ENCODE measurements at regions not wholly inside any gene's neighbourhood (a gene's known extent, or its start where the extent isn't known, plus 50 kb on each side); places are given as distances from the start of the nearest gene placed in this dataset.

- H3K4me1 ChIP-seq (ENCODE audit: control insufficient read depth, insufficient read depth, low read length), result peaks cover 56% of the 10 kb centered on the region
- no peak overlapping the region for H3K4me3 ChIP-seq (ENCODE audit: low read depth, low read length)
- no peak overlapping the region for H3K27ac ChIP-seq (ENCODE audit: low read depth, low read length)
- H3K9ac ChIP-seq (ENCODE audit: low read depth, low read length), result no peak overlapping the region
- no peaks in the 10 kb centered on the region for H3K36me3 ChIP-seq (ENCODE audit: control insufficient read depth, insufficient read depth, low read length)
- H3K27me3 ChIP-seq (ENCODE audit: control insufficient read depth, insufficient read depth, low read length), result no peaks in the 10 kb centered on the region
- H3K9me3 ChIP-seq (ENCODE audit: control insufficient read depth, insufficient read depth, low read length), result no peaks in the 10 kb centered on the region
These were observed 243.0 kb downstream of the CTTN start for GRCh38 chr11:70641369-70641768.

- Histone ChIP-seq H3K4me3 (ENCODE audit: low read depth, low read length) (no peak overlapping the region), H3K4me1 (ENCODE audit: control insufficient read depth, insufficient read depth, low read length) (peaks cover 57% of the 10 kb centered on the region), H3K9ac (ENCODE audit: low read depth, low read length) (no peak overlapping the region), H3K27ac (ENCODE audit: low read depth, low read length) (no peak overlapping the region), H3K9me3 (ENCODE audit: control insufficient read depth, insufficient read depth, low read length) (no peaks in the 10 kb centered on the region), H3K27me3 (ENCODE audit: control insufficient read depth, insufficient read depth, low read length) (no peaks in the 10 kb centered on the region), H3K36me3 (ENCODE audit: control insufficient read depth, insufficient read depth, low read length) (no peaks in the 10 kb centered on the region)
These were observed 243.9 kb downstream of the CTTN start for GRCh38 chr11:70642266-70642665.

GRCh38 chr11:70643642-70644041 lies 245.3 kb downstream of the CTTN start:
- no peak overlapping the region; the same call in 1 of the 2 replicates for H3K9ac ChIP-seq (ENCODE audit: low read depth, low read length)
- no peak overlapping the region for H3K27ac ChIP-seq (ENCODE audit: low read depth, low read length)
- H3K4me1 ChIP-seq (ENCODE audit: control insufficient read depth, insufficient read depth, low read length), result peaks cover 61% of the 10 kb centered on the region
- no peak overlapping the region for H3K4me3 ChIP-seq (ENCODE audit: low read depth, low read length)
- H3K27me3 ChIP-seq (ENCODE audit: control insufficient read depth, insufficient read depth, low read length), result no peaks in the 10 kb centered on the region
- H3K36me3 ChIP-seq (ENCODE audit: control insufficient read depth, insufficient read depth, low read length), result no peaks in the 10 kb centered on the region
- H3K9me3 ChIP-seq (ENCODE audit: control insufficient read depth, insufficient read depth, low read length), result no peaks in the 10 kb centered on the region

DNA sequence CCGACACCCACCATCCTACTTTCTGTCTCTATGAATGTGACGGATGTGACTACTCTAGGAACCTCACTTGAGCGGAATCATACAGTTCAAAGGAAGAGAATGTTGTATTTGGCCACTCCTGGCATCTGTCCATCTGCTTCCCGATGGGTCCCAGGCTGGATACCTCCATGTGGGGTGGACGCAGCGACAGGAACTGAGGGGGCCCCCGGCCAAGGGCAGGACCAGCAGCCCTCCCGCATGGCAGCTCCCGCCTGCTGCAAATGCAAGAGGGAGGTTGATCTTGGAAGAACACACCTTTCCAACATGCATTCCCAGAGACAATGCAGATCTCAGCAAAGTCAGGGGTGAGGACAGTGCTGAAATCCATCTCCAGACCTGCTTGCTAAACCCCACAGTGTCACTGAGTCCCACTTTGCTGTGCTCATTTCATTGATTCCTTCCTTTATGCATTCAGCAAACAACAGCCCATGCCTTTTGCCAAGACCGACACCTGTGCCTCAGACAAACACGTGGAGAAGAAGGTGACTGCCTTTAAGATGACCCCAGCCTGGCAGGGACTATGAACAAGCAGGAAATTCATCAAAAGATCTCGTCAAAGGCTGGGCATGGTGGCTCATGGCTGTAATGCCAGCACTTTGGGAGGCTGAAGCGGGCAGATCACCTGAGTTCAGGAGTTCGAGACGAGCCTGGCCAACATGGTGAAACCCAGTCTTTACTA lies 246.2 kb downstream of the CTTN start:
- H3K27ac ChIP-seq (ENCODE audit: low read depth, low read length), result no peak overlapping the region
- no peak overlapping the region for H3K4me3 ChIP-seq (ENCODE audit: low read depth, low read length)
- H3K36me3 ChIP-seq (ENCODE audit: control insufficient read depth, insufficient read depth, low read length), result no peaks in the 10 kb centered on the region
- no peaks in the 10 kb centered on the region for H3K9me3 ChIP-seq (ENCODE audit: control insufficient read depth, insufficient read depth, low read length)
- H3K27me3 ChIP-seq (ENCODE audit: control insufficient read depth, insufficient read depth, low read length), result no peaks in the 10 kb centered on the region
- peaks cover 67% of the 10 kb centered on the region for H3K4me1 ChIP-seq (ENCODE audit: control insufficient read depth, insufficient read depth, low read length)
- H3K9ac ChIP-seq (ENCODE audit: low read depth, low read length), result no peak overlapping the region

GRCh38 chr11:70645537-70645936 lies 247.2 kb downstream of the CTTN start:
- no peaks in the 10 kb centered on the region for H3K9me3 ChIP-seq (ENCODE audit: control insufficient read depth, insufficient read depth, low read length)
- H3K27me3 ChIP-seq (ENCODE audit: control insufficient read depth, insufficient read depth, low read length), result no peaks in the 10 kb centered on the region
- H3K4me1 ChIP-seq (ENCODE audit: control insufficient read depth, insufficient read depth, low read length), result peaks cover 67% of the 10 kb centered on the region
- H3K27ac ChIP-seq (ENCODE audit: low read depth, low read length), result no peak overlapping the region
- H3K36me3 ChIP-seq (ENCODE audit: control insufficient read depth, insufficient read depth, low read length), result no peaks in the 10 kb centered on the region
- no peak overlapping the region for H3K9ac ChIP-seq (ENCODE audit: low read depth, low read length)
- H3K4me3 ChIP-seq (ENCODE audit: low read depth, low read length), result no peak overlapping the region

DNA sequence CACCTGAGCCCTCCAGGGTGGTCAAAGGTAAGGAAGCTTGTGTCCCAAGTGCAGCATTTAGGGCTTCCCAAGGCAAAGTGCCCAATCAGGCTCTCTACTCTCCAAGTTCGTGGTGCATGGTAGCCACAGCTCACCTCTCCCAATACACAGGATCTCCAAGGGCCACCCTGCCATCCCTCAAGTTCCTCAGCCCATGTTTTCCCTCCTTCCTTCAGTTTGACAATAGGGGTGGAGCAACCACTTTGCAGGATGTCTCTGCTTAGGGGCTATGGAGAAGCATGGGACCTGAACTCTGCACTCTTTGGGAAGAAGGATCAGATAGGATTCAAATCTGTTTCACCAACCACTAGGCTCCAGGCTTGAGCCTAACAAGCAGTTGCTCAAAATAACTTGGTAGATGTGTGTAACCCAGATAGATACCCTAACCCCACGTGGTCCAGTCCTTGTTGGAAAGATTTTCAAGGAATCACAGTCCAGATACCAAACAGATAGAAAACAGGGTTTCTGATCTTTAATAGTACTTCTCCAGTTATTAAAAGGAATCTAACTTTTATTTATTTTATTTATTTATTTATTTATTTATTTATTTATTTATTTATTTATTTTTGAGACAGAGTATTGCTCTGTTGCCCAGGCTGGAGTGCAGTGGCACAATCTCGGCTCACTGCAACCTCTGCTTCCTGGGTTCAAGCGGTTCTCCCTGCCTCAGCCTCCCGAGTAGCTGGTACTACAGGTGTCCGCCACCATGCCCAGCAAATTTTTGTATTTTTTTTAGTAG lies 248.1 kb downstream of the CTTN start:
- Histone ChIP-seq H3K9me3 (ENCODE audit: control insufficient read depth, insufficient read depth, low read length) (no peaks in the 10 kb centered on the region), H3K4me3 (ENCODE audit: low read depth, low read length) (peak overlapping the region; percentile 46; the same call in 1 of the 2 replicates), H3K27ac (ENCODE audit: low read depth, low read length) (peak overlapping the region; percentile 87), H3K4me1 (ENCODE audit: control insufficient read depth, insufficient read depth, low read length) (peaks cover 64% of the 10 kb centered on the region), H3K9ac (ENCODE audit: low read depth, low read length) (no peak overlapping the region), H3K27me3 (ENCODE audit: control insufficient read depth, insufficient read depth, low read length) (no peaks in the 10 kb centered on the region), H3K36me3 (ENCODE audit: control insufficient read depth, insufficient read depth, low read length) (no peaks in the 10 kb centered on the region)

- Histone ChIP-seq H3K4me3 (ENCODE audit: low read depth, low read length) (peak overlapping the region; percentile 46), H3K27me3 (ENCODE audit: control insufficient read depth, insufficient read depth, low read length) (no peaks in the 10 kb centered on the region), H3K27ac (ENCODE audit: low read depth, low read length) (peak overlapping the region; percentile 87), H3K36me3 (ENCODE audit: control insufficient read depth, insufficient read depth, low read length) (no peaks in the 10 kb centered on the region), H3K4me1 (ENCODE audit: control insufficient read depth, insufficient read depth, low read length) (peaks cover 54% of the 10 kb centered on the region), H3K9ac (ENCODE audit: low read depth, low read length) (peak overlapping the region; percentile 59), H3K9me3 (ENCODE audit: control insufficient read depth, insufficient read depth, low read length) (no peaks in the 10 kb centered on the region)
These were observed 249.1 kb downstream of the CTTN start for GRCh38 chr11:70647188-70648166.

- no peaks in the 10 kb centered on the region for H3K36me3 ChIP-seq (ENCODE audit: control insufficient read depth, insufficient read depth, low read length)
- peaks cover 41% of the 10 kb centered on the region for H3K4me1 ChIP-seq (ENCODE audit: control insufficient read depth, insufficient read depth, low read length)
- H3K27ac ChIP-seq (ENCODE audit: low read depth, low read length), result no peak overlapping the region
- H3K4me3 ChIP-seq (ENCODE audit: low read depth, low read length), result no peak overlapping the region
- H3K9ac ChIP-seq (ENCODE audit: low read depth, low read length), result no peak overlapping the region
- H3K27me3 ChIP-seq (ENCODE audit: control insufficient read depth, insufficient read depth, low read length), result no peaks in the 10 kb centered on the region
- no peaks in the 10 kb centered on the region for H3K9me3 ChIP-seq (ENCODE audit: control insufficient read depth, insufficient read depth, low read length)
These were observed 252.0 kb downstream of the CTTN start for GRCh38 chr11:70650075-70650909.

- no peaks in the 10 kb centered on the region for H3K36me3 ChIP-seq (ENCODE audit: control insufficient read depth, insufficient read depth, low read length)
- H3K27me3 ChIP-seq (ENCODE audit: control insufficient read depth, insufficient read depth, low read length), result no peaks in the 10 kb centered on the region
- peaks cover 34% of the 10 kb centered on the region for H3K4me1 ChIP-seq (ENCODE audit: control insufficient read depth, insufficient read depth, low read length)
These were observed 252.7 kb downstream of the CTTN start for GRCh38 chr11:70651031-70651430.

GRCh38 chr11:70654016-70654415 lies 255.7 kb downstream of the CTTN start:
- Histone ChIP-seq H3K36me3 (ENCODE audit: control insufficient read depth, insufficient read depth, low read length) (no peaks in the 10 kb centered on the region), H3K9me3 (ENCODE audit: control insufficient read depth, insufficient read depth, low read length) (no peaks in the 10 kb centered on the region), H3K27ac (ENCODE audit: low read depth, low read length) (no peak overlapping the region), H3K27me3 (ENCODE audit: control insufficient read depth, insufficient read depth, low read length) (no peaks in the 10 kb centered on the region), H3K9ac (ENCODE audit: low read depth, low read length) (no peak overlapping the region), H3K4me1 (ENCODE audit: control insufficient read depth, insufficient read depth, low read length) (peaks cover 20% of the 10 kb centered on the region), H3K4me3 (ENCODE audit: low read depth, low read length) (no peak overlapping the region)

More at GRCh38 chr11:70651031-70651430, 252.7 kb downstream of the CTTN start:
- Histone ChIP-seq H3K9ac (ENCODE audit: low read depth, low read length) (no peak overlapping the region), H3K9me3 (ENCODE audit: control insufficient read depth, insufficient read depth, low read length) (no peaks in the 10 kb centered on the region), H3K4me3 (ENCODE audit: low read depth, low read length) (no peak overlapping the region), H3K27ac (ENCODE audit: low read depth, low read length) (no peak overlapping the region)
